ENCODE measurements at regions not wholly inside any gene's neighbourhood (a gene's known extent, or its start where the extent isn't known, plus 50 kb on each side); places are given as distances from the start of the nearest gene placed in this dataset.

DNA sequence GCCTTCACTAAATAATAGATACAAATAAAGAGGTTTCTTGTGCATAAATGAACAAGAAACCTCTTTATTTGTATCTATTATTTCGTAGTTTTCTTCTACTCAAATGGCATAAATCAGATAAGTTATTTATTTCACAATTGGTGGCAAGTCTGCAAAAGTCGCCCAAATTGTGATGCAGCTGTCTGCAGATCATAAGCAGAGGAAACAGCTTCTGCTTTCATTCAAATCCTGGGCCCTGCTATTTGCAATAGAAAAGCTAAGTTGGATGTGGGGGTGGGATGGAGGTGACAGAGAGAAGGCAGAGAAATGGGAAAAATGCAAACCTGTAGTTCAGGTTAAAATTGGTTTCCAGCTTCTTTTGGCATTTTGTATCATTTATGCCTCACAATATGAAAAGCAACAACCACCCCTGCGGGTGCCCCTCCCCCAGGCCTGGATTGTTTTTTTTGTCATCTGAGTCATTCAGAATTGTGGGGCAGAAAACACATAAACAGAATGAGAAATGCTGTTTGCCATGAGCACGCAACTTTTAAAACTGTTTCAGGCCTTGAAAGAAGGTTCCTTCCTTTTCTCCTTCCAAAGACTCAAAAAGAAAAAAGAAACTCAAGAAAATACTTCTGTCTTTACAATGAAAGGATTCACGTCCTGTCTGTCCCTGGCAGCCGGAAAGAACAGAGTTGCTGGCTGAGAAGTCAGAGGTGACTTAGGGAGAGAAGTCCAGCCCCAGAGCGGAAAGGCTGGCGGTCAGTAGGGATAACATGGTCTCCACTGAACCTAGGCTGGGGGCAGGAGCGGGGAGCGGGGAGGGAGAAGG, 132.9 kb downstream of the BAMBI start:
- in situ Hi-C loops (cut with HindIII; ENCODE audit: low sequenced_read_pairs): loop anchor here (10.0 kb wide), 1 partner anchor 125 kb away; no protein-coding TSS in a partner anchor

DNA sequence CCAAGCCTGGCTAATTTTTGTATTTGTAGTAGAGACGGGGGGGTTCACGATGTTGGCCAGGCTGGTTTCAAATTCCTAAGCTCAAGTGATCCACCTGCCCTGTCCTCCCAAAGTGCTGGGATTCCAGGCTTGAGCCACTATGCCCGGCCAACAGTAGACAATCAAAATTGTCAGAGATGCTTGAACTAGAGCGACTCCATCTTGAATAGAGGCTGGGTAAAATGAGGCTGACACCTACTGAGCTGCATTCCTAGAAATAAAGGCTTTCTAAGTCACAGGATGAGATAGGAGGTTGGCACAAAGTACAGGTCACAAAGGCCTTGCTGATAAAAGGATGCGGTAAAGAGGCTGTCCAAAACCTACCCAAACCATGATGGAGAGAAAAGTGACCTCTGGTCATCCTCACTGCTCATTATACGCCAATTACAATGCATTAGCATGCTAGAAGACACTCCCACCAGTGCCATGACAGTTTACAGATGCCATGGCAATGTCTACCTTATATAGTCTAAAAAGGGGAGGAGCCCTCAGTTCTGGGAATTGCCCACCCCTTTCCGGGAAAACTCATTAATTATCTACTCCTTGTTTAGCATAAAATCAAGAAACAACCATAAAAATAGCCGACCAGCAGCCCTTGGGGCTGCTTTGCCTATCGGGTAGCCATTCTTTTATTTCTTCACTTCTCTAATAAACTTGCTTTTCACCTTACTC, 134.5 kb downstream of the BAMBI start:
- in situ Hi-C loops (cut with HindIII; ENCODE audit: low sequenced_read_pairs): loop anchor here (10.0 kb wide), 1 partner anchor 127 kb away; no protein-coding TSS in a partner anchor

DNA sequence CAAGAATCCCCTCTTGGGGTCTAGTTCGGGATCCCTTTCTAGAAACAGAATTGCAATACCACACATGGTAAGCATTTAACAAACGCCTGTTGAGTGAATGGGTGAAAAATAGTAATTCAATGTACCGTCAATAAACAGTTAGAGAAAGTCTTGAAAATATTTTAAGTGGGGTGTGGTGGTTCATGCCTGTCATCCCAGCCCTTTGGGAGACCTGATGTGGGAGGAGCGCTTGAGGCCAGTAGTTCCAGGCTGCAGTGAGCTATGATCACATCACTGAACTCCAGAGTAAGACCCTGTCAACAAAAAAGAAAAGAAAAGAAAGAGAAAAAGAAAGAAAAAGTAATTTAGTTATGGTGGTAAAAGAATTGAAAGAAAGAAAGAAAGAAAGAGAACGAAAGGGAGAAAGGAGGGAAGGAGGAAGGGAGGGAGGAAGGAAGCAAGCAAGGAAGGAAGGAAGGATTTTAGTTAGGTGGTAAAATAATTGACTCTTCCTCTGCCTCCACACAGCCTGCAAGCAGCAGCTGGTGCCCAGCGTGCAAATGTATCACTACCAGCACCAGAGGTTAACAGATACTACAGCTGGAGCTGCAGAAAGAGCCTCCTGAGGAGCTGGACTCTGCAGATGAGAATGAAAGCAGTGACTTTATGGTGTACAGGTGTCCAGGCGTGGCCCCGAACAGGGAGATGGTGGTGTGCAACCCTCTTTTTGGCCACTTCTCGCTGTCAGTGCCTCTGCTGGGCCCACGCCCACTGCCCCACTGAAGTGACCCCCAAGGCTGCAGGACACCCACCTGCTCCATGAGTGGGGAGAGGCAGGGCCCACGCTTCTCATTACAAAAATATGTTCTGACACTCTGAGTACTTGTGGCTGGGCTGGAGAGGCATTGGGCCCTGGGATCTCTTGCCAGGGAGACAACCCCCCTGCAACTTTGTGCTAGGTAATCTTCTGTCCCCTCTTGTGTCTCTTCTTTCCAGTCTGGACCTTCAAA, 135.4 kb downstream of the BAMBI start:
- in situ Hi-C loops (cut with HindIII; ENCODE audit: low sequenced_read_pairs): loop anchor here (10.0 kb wide), 1 partner anchor 128 kb away; no protein-coding TSS in a partner anchor

DNA sequence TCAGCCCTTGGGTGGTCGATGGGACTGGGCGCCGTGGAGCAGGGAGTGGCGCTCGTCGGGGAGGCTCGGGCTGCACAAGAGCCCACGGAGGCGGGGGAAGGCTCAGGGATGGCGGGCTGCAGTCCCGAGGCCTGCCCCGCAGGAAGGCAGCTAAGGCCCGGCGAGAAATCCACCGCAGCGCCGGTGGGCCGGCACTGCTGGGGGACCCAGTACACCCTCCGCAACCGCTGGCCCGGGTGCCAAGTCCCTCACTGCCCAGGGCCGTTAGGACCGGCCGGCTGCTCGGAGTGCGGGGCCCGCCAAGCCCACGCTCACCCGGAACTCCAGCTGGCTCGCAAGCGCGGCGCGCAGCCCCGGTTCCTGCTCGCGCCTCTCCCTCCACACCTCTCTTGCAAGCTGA, 138.4 kb downstream of the BAMBI start:
- in situ Hi-C loops (cut with HindIII; ENCODE audit: low sequenced_read_pairs): loop anchor here (10.0 kb wide), 1 partner anchor 131 kb away; no protein-coding TSS in a partner anchor

DNA sequence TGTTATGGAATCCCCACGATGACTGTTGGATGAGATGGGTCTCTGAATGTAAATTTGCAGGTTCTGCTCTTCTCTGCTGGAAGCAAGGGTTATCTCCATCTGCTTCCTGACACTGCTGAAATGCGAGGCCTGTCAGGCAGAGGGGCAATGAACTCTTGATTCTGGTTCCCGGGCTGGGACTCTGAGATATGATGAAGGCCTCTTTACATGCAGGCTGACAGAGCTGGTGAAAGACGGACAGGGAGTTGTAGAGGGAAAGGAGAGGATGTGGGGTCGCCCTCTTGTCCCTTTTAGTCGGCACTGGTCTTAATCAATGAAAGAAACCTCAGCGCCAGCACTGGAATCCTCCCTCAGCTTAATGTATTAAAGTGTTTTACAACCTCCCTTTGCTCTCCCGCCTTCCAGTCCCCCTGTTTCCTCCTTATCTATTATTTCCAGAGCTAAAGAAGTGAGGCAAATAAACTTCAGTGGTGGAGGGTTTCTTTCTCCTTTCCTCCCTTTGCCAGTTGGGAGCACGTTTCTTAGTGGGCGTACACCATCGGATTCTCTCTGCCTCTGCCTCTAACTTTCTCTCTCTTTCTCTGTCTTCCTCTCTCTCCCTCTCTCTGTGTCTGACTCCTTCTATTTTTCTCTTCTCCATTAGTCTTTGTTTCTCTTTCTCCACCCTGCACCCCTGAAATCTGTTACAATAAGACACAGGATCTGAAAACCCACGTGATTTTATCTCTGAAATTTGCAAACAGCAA, 145.6 kb downstream of the BAMBI start:
- in situ Hi-C loops (cut with HindIII; ENCODE audit: low sequenced_read_pairs): loop anchor here (5.0 kb wide), 1 partner anchor 56 kb away; no protein-coding TSS in a partner anchor

DNA sequence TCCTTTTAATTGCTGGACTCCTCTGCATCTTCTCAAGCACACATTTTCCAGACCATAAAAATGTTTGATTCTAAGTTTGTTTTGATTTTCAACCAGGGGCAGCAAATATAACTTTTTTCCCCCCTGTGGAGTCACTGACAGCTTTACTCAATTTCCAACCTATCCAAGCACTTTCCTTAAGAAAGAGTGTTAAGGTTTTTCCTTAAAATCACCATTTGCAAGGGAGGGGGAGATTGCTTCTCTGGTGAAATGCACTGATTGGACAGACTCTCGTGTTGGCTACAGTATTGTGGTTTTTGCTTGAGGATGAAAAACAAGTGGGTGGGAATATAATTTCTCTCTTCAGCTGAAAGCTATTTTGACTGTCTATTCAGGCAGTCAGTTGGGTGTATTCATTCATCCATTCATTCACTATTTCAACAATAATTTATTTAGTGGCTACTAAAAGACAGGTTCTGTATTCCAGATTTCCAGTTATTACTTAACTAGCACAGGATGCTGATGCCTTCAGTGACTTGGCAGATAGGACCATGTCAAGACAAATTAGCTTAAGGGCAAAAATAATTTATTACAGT, 146.3 kb downstream of the BAMBI start:
- in situ Hi-C loops (cut with HindIII; ENCODE audit: low sequenced_read_pairs): loop anchor here (5.0 kb wide), 1 partner anchor 56 kb away; no protein-coding TSS in a partner anchor

DNA sequence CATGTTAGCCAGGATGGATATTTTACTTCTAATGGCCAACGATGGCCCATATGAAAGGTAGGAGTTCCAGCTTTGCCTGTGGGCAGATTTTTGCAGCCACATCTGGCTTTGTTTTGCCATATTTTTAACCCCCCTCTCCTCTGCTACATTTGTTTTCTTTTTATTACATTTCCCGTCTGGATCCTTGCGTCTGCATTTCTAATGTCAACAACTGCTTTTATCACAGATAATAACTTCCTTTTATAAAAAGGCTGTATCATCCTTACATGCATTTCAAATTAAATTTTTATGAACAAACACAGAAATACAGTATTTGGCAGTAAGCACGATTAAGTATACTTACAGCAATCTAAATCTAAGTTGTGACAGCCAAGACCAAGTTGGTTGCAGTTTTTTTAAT, 156.0 kb downstream of the BAMBI start:
- in situ Hi-C loops (cut with HindIII; ENCODE audit: low sequenced_read_pairs): no loop called here

DNA sequence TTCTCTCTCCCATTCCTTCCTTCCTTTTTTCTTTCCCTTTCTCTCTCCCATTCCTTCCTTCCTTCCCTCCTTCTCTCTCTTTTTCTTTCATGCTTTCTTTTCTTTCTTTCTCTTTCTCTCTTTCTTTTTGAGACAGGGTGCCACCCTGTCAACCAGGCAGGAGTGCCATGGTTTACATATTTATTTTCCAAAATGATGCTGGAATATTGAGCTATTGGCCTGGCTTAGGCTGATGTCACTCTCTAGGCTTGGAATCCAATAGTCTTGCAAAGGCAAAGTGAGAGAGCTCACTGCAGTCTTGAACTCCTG, 159.1 kb downstream of the BAMBI start:
- in situ Hi-C loops (cut with HindIII; ENCODE audit: low sequenced_read_pairs): no loop called here

DNA sequence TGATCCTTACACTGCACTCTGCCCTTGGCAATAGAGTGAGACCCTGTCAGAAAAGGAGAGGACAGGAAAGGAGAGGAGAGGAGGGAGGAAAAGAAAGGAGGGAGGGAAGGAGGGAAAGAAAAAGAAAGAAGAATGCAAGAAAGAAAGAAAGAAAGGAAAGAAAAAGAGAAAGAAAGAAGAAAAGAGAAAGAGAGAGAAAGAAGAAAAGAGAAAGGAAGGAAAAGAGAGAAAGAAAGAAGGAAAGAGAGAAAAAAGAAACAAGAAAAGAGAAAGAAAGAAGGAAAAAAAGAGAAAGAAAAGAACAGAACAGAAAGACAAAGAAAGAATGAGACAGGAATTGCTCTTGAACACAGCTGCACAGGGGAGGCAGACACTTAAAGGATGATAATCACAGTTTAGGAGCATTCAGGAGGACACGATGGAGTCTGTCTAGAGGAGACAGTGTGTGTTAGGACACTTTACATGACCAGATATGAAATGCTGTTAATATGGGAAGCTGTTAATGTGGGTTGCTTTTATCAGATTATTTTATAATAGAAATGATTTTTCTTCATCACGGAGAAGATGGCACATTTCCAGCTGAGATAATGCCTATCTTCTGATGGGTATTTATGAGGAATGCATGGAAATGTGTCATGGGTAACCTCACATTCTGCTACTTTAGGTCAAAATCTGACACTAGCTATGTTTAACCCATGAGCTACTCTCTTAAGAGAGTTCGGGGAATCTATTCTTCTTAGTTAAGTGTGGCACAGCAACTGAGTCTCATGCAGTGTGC, 160.5 kb downstream of the BAMBI start:
- in situ Hi-C loops (cut with HindIII; ENCODE audit: low sequenced_read_pairs): no loop called here

DNA sequence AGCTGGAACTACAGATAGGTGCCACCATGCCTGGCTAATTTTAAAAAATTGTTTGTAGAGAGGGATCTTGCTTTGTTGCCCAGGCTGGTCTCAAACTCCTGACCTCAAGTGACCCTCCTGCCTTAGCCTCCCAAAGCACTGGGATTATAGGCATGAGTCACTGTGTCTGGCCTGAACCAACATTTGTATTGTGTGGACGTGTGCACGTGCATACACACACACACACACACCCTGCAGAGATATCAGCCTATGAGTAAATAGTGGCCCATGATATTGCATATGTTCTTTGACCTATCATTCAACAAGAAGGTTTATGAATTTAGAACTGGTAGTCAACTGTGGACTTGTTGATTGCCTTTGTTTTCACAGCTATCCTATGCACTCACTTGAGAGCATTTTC, 161.6 kb downstream of the BAMBI start:
- in situ Hi-C loops (cut with HindIII; ENCODE audit: low sequenced_read_pairs): no loop called here

DNA sequence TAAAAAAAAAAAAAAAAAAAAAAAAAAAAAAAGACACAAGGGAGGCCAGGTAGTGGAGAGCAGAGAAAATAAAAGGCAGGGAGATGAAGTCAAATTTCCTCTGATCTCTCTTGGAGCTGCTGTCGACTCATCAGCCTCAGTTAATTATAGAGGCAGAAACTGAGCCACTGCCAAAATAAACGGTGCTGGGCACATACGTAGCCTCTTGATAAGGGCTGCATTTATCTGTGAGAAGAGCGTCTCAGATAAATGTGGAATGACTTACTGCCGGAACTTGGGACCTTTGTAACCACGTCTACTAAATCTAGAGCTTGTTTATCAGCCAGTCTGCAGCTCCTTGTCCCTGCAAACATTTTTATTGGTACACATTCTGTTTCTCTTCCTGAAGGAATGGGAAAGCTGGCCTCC, 162.3 kb downstream of the BAMBI start:
- in situ Hi-C loops (cut with HindIII; ENCODE audit: low sequenced_read_pairs): no loop called here

DNA sequence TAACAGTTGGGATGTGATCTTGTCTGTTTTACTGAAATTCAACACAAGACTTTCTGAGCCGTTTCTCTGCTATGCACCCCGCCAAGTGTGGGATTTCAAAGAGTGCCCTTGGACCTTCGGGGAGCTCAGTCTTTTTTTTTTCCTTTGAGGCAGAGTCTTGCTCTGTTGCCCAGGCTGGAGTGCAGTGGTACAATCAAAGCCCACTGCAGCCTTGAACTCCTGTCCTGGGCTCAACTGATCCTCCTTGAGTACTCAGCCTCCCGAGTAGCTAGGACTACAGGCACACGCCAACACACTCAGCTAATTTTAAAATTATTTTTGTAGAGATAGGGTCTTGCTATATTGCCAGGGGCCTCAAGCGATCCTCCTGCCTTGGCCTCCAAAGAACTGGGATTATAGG, 162.9 kb downstream of the BAMBI start:
- in situ Hi-C loops (cut with HindIII; ENCODE audit: low sequenced_read_pairs): no loop called here

DNA sequence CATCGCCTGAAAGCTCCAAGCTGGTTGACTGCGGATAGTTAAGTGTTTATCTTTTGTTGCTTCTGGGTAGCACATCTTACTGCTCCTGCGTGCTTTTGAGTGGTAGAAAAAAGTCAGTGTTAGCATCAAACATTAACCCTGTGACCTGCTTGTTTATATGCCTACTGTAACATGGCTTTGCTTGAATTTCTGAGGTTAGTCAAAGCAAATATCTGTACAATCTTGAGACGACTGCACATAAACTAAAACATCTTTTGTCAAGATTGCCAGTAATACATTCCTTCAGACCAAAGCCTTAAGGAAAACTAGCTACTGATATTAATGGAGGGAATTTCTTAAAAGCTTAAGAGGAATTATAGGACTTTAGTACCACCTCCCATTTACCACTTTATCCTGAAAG, 163.7 kb downstream of the BAMBI start:
- in situ Hi-C loops (cut with HindIII; ENCODE audit: low sequenced_read_pairs): no loop called here

DNA sequence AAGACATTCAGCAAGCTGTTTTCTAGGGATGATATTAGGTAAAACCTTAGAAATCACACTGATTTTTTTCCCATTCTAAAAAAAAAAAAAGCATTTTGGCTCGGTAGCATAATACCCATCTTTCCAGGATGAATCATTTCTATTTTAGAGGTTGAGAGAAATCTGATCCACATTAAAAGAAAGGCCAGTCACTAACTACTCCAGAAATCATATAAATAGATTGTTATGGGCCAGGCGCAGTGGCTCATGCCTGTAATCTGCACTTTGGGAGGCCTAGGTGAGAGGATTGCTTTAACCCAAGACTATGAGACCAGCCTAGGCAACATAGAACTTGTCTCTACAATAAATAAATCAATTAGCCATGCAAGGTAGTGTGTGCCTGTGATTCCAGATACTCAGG, 164.3 kb downstream of the BAMBI start:
- in situ Hi-C loops (cut with HindIII; ENCODE audit: low sequenced_read_pairs): no loop called here

DNA sequence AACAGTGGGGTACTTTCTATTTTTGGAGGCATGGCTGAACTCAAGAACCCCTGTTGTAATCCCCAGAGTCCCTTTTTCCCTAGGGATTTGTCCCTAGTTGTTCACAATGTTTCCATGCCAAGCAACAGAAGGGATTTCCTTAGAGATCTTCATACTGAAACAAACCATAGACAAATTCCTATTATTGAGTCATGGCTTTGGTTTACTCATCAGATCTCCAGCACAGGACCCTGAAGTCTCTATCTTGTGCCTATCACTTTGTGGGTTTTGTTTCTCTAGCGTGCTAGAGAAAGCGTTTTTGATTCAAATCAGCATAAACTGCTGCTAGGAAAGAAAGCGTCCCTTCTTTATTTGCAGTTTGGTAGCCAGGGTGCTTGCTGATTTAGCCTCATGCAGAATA, 165.0 kb downstream of the BAMBI start:
- in situ Hi-C loops (cut with HindIII; ENCODE audit: low sequenced_read_pairs): no loop called here

DNA sequence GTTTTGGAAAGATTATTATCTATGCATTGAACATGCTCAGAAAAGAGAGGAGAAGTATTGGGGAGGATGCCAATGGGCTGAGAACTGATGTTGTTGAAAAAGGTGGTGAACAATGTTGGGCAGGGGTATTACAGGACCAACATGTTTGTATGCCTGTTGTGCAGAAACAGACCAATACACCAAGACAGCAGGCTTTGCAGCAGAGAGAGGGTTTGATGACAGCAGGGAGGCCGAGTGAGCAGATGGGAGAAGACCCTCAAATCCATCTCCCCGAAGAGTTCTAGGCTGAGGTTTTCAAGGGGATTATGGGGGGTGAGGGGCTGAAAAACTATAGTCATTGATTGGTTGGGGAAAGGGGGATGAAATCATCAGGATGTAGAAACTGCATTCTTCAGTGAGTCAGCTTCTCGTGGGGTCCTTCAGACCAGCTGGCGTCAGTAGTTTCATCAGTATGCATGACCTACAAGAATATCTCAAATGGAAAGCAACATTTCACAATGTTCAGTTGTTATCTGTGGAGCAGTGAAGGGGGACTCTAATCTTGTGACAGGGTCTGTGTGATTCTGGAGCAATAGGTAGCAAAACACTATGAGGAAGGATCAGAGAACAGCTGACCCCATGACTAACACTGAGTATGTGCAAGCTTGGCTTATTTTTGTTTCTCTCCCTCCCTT, 167.8 kb downstream of the BAMBI start:
- in situ Hi-C loops (cut with HindIII; ENCODE audit: low sequenced_read_pairs): no loop called here

DNA sequence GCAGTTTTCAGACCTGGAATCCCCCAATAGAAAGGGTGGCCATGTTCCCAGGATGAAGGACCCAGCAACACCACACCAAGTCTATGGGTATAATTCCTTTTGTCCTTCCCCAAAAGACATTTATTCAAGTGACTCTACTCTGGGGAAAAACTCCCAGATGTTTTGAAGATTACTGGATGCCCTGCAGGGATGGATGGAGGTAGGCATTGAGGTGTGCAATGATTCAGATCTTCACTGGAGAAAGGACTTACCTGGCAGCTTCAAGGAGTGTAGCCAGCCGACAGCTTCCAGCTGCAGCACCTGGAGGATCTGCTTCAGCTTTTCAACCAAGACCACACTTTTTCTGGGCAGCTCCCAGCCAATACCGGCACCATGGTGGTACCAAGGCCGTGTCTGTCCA, 172.0 kb downstream of the BAMBI start:
- in situ Hi-C loops (cut with HindIII; ENCODE audit: low sequenced_read_pairs): no loop called here

DNA sequence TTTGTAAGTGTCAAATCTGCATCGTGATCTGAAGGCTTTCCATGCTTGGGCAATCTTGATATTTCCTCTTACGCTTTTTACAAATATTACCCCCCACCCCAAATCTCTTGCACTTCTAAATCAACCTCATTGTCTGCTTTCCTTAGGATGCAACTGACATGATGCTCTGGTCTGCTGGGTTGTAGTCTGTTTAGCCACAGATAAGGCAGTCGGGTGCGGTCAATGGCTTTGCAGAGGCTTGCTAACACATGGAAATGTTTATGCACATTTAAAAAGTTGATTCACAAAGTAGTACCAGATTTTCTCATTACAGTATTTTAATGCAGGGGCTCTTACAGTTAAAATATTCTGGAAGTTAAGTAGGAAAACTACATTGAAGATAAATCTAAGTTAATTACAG, 172.5 kb downstream of the BAMBI start:
- in situ Hi-C loops (cut with HindIII; ENCODE audit: low sequenced_read_pairs): no loop called here

DNA sequence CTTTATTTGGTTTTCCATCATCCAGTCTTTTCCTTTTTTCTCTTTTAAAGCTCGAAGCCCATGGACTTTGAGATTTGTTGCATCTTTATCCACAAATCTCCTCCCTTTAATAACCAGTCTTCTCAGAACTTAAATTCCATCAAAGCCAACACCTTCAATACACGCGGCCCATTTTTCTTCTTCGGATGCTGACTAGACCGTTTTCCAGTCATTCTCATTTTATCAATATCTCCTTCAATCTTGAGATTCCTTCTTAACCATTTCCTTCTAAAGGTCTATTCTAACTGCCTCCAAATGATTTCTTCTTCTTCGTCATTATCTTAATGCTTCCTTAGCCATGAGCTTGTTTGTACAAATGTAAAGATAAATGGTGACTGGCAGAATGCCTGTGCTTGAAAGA, 173.5 kb downstream of the BAMBI start:
- in situ Hi-C loops (cut with HindIII; ENCODE audit: low sequenced_read_pairs): no loop called here

Measured in endothelial cell of hepatic sinusoid (primary cell).